ENCODE measurements at regions not wholly inside any gene's neighbourhood (a gene's known extent, or its start where the extent isn't known, plus 50 kb on each side); places are given as distances from the start of the nearest gene placed in this dataset.

DNA sequence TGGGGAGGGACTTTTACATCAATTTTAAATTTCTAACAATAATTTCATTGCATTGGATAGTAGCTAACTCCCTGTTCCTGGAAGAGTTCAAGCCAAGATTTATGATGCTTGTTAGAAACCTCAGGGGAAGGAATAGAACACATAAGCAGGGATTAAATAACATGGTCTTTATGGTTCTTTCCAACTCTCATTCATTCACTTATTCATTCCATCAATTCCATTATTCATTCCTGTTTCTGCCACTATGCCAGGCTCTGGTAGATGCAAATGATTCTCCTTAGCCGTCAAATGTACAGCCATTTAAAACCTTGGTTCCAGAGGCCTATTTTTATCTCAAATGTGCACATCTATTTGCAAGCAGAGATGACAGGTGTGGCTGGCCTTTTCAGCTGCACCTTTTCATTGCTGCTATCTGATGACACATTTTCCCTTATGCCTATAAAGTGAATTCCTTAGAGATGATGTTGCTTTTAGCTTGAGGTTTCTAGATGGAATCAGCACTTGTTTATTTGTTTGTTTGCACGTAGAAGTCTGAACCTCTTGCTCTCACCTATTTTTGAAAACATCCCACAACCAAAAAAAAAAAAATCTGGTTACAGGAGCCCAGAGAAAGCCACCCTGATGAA is 205.7 kb upstream of the IGFBP3 start:
- Histone ChIP-seq H3K9ac (ENCODE audit: low read depth, low read length) (no peak overlapping the region), H3K4ac (ENCODE audit: low read depth, low read length) (no peak overlapping the region), H3K56ac (ENCODE audit: extremely low read depth, insufficient read depth, low read length) (no peak overlapping the region), H3K4me3 (ENCODE audit: insufficient read depth, low read depth, low read length) (no peak overlapping the region), H3K9me3 (ENCODE audit: control insufficient read depth, insufficient read depth, low read length) (0 out of 2 replicates have a peak, but pooled peaks cover 2% of the 10 kb centered on the region), H2BK120ac (ENCODE audit: low read depth, low read length) (no peak overlapping the region), H4K91ac (ENCODE audit: insufficient read depth, low read depth, low read length) (no peak overlapping the region; the same call in 1 of the 2 replicates), H3K9me1 (ENCODE audit: insufficient read depth, low read length) (no peaks in the 10 kb centered on the region; the same call in 1 of the 2 replicates), H4K5ac (ENCODE audit: low read depth, low read length) (no peak overlapping the region), H2BK20ac (ENCODE audit: low read depth, low read length) (no peak overlapping the region), H3K27me3 (ENCODE audit: control insufficient read depth, insufficient read depth, low read length) (no peaks in the 10 kb centered on the region), H4K20me1 (ENCODE audit: insufficient read depth, low read length) (no peaks in the 10 kb centered on the region), H3K23ac (ENCODE audit: low read depth, low read length) (no peak overlapping the region), H2AK9ac (replicated peaks; ENCODE audit: low read depth, low read length, poor library complexity) (no peak overlapping the region), H3K14ac (replicated peaks; ENCODE audit: low read depth, low read length) (no peak overlapping the region), H3K18ac (ENCODE audit: low read depth, low read length) (no peak overlapping the region), H4K8ac (ENCODE audit: low read depth in 2 of 2, low read length in 2 of 2) (peak overlapping the region in 1 of 2 experiments; percentile 27; a peak in 1 of 4 replicates), H2AK5ac (ENCODE audit: low read depth, low read length) (no peak overlapping the region), H3K79me1 (ENCODE audit: low read depth in 1 of 2, low read length in 2 of 2) (no peaks in the 10 kb centered on the region), H3K27ac (ENCODE audit: insufficient read depth, low read length) (no peak overlapping the region), H3K4me2 (ENCODE audit: low read depth, low read length) (no peak overlapping the region), H2BK15ac (ENCODE audit: low read depth, low read length) (no peak overlapping the region; the same call in 2 of the 3 replicates), H3K36me3 (ENCODE audit: control insufficient read depth, insufficient read depth, low read length) (no peaks in the 10 kb centered on the region), H2BK5ac (ENCODE audit: low read depth, low read length, poor library complexity, severe bottlenecking) (no peak overlapping the region), H2AFZ (replicated peaks; ENCODE audit: low read length, poor library complexity) (no peak overlapping the region), H3K4me1 (ENCODE audit: control insufficient read depth, insufficient read depth, low read length) (no peaks in the 10 kb centered on the region)
- in situ Hi-C loops (cut with MboI; ENCODE audit: low sequenced_read_pairs), result no loop called here
- WGBS, 2 experiments (ENCODE audit: extremely low coverage in 2 of 2, insufficient read length in 1 of 2), result 100% methylated on average over 1 of the region's 2 CpGs; no CpG with 5 or more reads in 1 of the 2 experiments
- dilution Hi-C loops (cut with HindIII; ENCODE audit: low sequenced_read_pairs, unreplicated experiment), result no loop called here
- TF ChIP-seq, protein P1, sequence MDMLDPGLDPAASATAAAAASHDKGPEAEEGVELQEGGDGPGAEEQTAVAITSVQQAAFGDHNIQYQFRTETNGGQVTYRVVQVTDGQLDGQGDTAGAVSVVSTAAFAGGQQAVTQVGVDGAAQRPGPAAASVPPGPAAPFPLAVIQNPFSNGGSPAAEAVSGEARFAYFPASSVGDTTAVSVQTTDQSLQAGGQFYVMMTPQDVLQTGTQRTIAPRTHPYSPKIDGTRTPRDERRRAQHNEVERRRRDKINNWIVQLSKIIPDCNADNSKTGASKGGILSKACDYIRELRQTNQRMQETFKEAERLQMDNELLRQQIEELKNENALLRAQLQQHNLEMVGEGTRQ (IDR thresholded peaks at IDR 0.05; ENCODE audit: low read depth, low read length), result no peak
- TF ChIP-seq MXI1 (IDR thresholded peaks at IDR 0.05; ENCODE audit: borderline replicate concordance, low read depth, low read length) (no peak), MAFK (IDR thresholded peaks at IDR 0.05; ENCODE audit: low read depth, low read length) (no peak), SMC3 (IDR thresholded peaks at IDR 0.05; ENCODE audit: low read depth, low read length) (no peak), BHLHE40 (IDR thresholded peaks at IDR 0.05; ENCODE audit: low read depth, low read length) (no peak), FOS (IDR thresholded peaks at IDR 0.05; ENCODE audit: low read depth, low read length) (no peak), CEBPB (IDR thresholded peaks at IDR 0.05; ENCODE audit: low read depth, low read length) (no peak), RAD21 (IDR thresholded peaks at IDR 0.05; ENCODE audit: low read length) (no peak), POLR2A (IDR thresholded peaks at IDR 0.05; ENCODE audit: low read depth, low read length) (no peak), NFE2L2 (IDR thresholded peaks at IDR 0.05; ENCODE audit: low read depth, low read length) (no peak), MAZ (IDR thresholded peaks at IDR 0.05; ENCODE audit: borderline replicate concordance, low read depth, low read length) (no peak), RFX5 (IDR thresholded peaks at IDR 0.05; ENCODE audit: low read depth, low read length) (no peak)
- TF ChIP-seq, protein P2, sequence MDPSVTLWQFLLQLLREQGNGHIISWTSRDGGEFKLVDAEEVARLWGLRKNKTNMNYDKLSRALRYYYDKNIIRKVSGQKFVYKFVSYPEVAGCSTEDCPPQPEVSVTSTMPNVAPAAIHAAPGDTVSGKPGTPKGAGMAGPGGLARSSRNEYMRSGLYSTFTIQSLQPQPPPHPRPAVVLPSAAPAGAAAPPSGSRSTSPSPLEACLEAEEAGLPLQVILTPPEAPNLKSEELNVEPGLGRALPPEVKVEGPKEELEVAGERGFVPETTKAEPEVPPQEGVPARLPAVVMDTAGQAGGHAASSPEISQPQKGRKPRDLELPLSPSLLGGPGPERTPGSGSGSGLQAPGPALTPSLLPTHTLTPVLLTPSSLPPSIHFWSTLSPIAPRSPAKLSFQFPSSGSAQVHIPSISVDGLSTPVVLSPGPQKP (IDR thresholded peaks at IDR 0.05; ENCODE audit: borderline replicate concordance, low read depth, low read length), result no peak
- no peak for DNase-seq
- intact Hi-C loops (cut with micrococcal nuclease), result no loop called here
- no peak for ATAC-seq (ENCODE audit: low read depth)
- BruUV-seq (replicated peaks), result no TSS peak
- POLR2A ChIA-PET (ENCODE audit: unreplicated experiment), result no interaction called here
- CTCF ChIA-PET, result interaction anchor here (0.6 kb wide), 1 partner anchor 10 kb away, joined by 4 read pairs; no protein-coding TSS in a partner anchor

Measured in IMR-90 (cell line).